Omental fat pad (tissue), 3 donors: ENCODE measurements at regions not wholly inside any gene's neighbourhood (a gene's known extent, or its start where the extent isn't known, plus 50 kb on each side); places are given as distances from the start of the nearest gene placed in this dataset.

Experiments
- ATAC-seq: fragments of 150-250 bp; one replicate; pipeline ENCODE4 v1.9.1; 2016; ENCODE audit warnings: mild to moderate bottlenecking, moderate library complexity; ENCODE audit not compliant: low FRiP score
- DNase-seq: peaks from one replicate; pipeline ENCODE4 v3.0.0-alpha.2; 2019; ENCODE audit warnings: low spot score
- TF ChIP-seq, protein P1 (sequence below), 3 donors: fragments of 450-650 bp; IDR thresholded peaks; one replicate each; pipeline ENCODE4 v1.5.1; 2016 to 2017; ENCODE audit warnings: antibody characterized with exemption in 3 of 3, mild to moderate bottlenecking in 3 of 3, moderate library complexity in 2 of 3

DNA sequence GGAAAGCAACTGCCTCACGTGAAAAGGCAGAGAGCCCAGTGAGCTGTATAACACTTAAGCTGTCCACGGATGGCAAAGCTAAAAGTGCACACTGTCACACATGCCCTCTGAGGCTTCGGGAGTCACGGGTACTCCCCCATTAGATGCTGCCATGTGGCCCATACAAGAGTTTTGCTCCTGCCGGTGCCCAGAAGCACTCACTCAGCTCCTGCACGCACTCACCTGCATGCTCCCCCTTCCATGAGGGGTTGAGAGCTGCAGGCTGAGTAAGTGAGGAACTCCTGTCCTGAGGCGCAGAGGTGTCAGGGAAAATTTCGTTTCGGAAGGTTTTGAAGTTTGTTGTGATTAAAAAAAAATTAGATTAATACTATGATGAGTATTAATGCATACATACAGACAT is 939.2 kb upstream of the ATXN8OS start:
- DNase-seq (no peak), ATAC-seq (no peak)
- TF ChIP-seq, protein P1, sequence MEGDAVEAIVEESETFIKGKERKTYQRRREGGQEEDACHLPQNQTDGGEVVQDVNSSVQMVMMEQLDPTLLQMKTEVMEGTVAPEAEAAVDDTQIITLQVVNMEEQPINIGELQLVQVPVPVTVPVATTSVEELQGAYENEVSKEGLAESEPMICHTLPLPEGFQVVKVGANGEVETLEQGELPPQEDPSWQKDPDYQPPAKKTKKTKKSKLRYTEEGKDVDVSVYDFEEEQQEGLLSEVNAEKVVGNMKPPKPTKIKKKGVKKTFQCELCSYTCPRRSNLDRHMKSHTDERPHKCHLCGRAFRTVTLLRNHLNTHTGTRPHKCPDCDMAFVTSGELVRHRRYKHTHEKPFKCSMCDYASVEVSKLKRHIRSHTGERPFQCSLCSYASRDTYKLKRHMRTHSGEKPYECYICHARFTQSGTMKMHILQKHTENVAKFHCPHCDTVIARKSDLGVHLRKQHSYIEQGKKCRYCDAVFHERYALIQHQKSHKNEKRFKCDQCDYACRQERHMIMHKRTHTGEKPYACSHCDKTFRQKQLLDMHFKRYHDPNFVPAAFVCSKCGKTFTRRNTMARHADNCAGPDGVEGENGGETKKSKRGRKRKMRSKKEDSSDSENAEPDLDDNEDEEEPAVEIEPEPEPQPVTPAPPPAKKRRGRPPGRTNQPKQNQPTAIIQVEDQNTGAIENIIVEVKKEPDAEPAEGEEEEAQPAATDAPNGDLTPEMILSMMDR (IDR thresholded peaks at IDR 0.05), result no peak

DNA sequence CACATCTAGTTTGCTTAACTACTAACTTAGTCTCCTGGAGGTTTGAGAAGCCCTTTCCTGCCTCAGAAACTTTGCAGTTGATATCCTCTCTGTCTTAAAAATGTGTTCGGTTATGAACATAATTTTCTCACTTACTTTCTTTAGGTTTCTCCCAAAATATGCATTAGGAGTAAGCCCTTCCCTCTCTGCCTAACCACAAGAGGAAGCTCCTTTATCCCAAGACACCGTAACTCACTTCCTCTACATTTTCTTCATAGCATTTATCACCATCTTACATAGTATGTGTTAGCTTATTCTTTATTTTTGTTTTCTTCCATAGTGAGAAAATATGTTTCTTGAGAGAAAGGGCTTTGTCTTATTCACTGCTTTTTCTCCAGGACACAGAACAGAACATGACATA is 952.5 kb upstream of the ATXN8OS start:
- DNase-seq (no peak), ATAC-seq (no peak)
- TF ChIP-seq, protein P1 (IDR thresholded peaks at IDR 0.05), result no peak

DNA sequence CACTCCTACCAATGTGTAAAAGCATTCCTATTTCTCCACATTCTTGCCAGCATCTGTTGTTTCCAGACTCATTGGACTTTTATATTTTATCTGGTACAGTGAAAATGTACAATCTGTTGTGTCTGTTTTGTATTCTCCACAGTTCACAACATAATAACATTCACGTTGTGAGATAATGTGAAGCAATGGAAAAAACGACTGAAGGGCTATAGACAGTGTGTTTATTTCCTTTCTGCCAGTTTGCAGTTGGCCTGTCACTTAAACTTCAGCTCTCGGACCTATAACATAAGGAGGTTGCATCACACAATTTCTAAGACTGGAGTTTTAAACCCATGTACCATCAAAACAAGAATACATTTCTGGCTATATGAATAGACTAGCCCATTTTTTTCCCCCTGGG is 965.5 kb upstream of the ATXN8OS start:
- DNase-seq, result no peak
- no peak for ATAC-seq
- TF ChIP-seq, protein P1 (IDR thresholded peaks at IDR 0.05), result no peak

DNA sequence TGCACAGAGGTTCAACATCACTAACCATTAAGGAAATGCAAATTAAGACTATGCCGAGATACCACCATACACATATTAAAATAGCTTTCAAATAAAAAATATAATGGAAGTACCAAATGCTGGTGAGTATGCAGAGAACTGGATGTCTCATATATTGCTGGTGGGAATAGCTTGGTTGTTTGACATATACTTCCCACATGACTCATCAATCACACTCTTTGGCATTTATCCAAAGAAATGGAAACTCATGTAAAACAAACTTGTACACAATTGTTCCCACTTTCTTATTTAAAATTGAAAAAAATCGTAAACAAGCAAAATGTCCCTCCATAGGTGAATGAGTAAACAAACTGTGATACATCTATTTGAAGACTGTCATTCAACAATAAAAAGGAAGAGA is 982.6 kb upstream of the ATXN8OS start:
- DNase-seq (no peak), ATAC-seq (no peak)
- TF ChIP-seq, protein P1 (IDR thresholded peaks at IDR 0.05), result no peak

GRCh38 chr13:69109891-69110525 is 997.6 kb upstream of the ATXN8OS start:
- ATAC-seq (no peak), DNase-seq (no peak)
- TF ChIP-seq, protein P1 (IDR thresholded peaks at IDR 0.05), result no peak

DNA sequence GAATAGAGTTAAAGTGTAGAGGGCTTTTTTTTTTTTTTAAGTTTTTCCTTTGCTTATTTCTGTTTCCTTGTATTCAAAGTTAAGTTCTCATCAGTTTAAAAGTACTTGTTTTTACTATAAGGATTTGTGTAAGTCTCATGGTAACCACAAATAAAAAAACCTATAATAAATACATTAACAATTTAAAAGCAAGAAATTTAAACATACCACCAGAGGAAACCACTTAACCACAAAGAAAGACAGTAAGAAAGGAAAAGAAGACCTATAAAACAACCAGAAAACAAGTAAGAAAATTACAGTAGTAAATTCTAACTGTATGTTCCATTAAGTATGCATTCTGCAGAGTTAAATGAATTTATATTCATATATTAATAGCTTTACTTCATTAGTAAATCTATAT is 999.1 kb upstream of the ATXN8OS start:
- DNase-seq (no peak), ATAC-seq (no peak)
- TF ChIP-seq, protein P1 (IDR thresholded peaks at IDR 0.05), result no peak

- TF ChIP-seq, protein P1 (IDR thresholded peaks at IDR 0.05), result no peak
- no peak for ATAC-seq
- DNase-seq, result no peak
These were observed 1000.2 kb upstream of the ATXN8OS start for GRCh38 chr13:69107436-69107835.
